Hepatocyte (in vitro differentiated cells): ENCODE measurements at regions not wholly inside any gene's neighbourhood (a gene's known extent, or its start where the extent isn't known, plus 50 kb on each side); places are given as distances from the start of the nearest gene placed in this dataset.

Experiments used
- DNase-seq: peaks from one replicate; pipeline ENCODE4 v3.0.0-alpha.2; 2016; ENCODE audit warnings: low spot score
- H2AFZ ChIP-seq: fragments of 200-600 bp; sonication (generic); 2 replicates; pipeline ENCODE4 v1.6.0; 2016; ENCODE audit warnings: antibody characterized with exemption, mild to moderate bottlenecking
- H3K27ac ChIP-seq: fragments of 200-600 bp; sonication (generic); 2 replicates; pipeline ENCODE4 v1.5.1; 2016; ENCODE audit warnings: mild to moderate bottlenecking
- H3K27me3 ChIP-seq: fragments of 200-600 bp; sonication (generic); 2 replicates; pipeline ENCODE4 v1.6.1; 2016
- H3K36me3 ChIP-seq: fragments of 200-600 bp; sonication (generic); replicated peaks from 2 replicates; pipeline ENCODE4 v1.5.1; 2016; ENCODE audit warnings: low read depth; ENCODE audit not compliant: insufficient read depth
- H3K4me1 ChIP-seq: fragments of 200-600 bp; sonication (generic); 2 replicates; pipeline ENCODE4 v1.5.1; 2016; ENCODE audit warnings: mild to moderate bottlenecking, moderate library complexity; ENCODE audit not compliant: insufficient read depth
- H3K4me2 ChIP-seq: fragments of 200-600 bp; sonication (generic); 2 replicates; pipeline ENCODE4 v1.6.0; 2016
- H3K4me3 ChIP-seq: fragments of 200-600 bp; sonication (generic); 2 replicates; pipeline ENCODE4 v1.5.1; 2016; ENCODE audit warnings: mild to moderate bottlenecking
- H3K79me2 ChIP-seq: fragments of 200-600 bp; sonication (generic); 2 replicates; pipeline ENCODE4 v1.6.0; 2017; ENCODE audit warnings: mild to moderate bottlenecking
- H3K9me2 ChIP-seq: fragments of 200-600 bp; sonication (generic); replicated peaks from 2 replicates; pipeline ENCODE4 v1.6.0; 2017; ENCODE audit warnings: mild to moderate bottlenecking; ENCODE audit not compliant: insufficient read depth
- H3K9me3 ChIP-seq: fragments of 200-600 bp; sonication (generic); 2 replicates; pipeline ENCODE4 v1.5.1; 2016; ENCODE audit warnings: low read depth, mild to moderate bottlenecking
- H4K20me1 ChIP-seq: fragments of 200-600 bp; sonication (generic); 2 replicates; pipeline ENCODE4 v1.6.0; 2016; ENCODE audit warnings: mild to moderate bottlenecking; ENCODE audit not compliant: insufficient read depth, poor library complexity, severe bottlenecking
- EZH2 ChIP-seq: fragments of 200-600 bp; sonication (generic); IDR thresholded peaks from 2 replicates; pipeline ENCODE4 v1.6.1; 2016; ENCODE audit warnings: antibody characterized with exemption, mild to moderate bottlenecking, borderline replicate concordance
- EZH2phosphoT487 ChIP-seq: fragments of 200-600 bp; sonication (generic); IDR thresholded peaks from one replicate; pipeline ENCODE4 v1.6.1; 2018; ENCODE audit warnings: antibody characterized with exemption, mild to moderate bottlenecking, low read depth, moderate library complexity; ENCODE audit not compliant: unreplicated experiment, severe bottlenecking
- WGBS: methylation state at CpG from one replicate; pipeline ENCODE4 v1.1.6; 2016; ENCODE audit warnings: low lambda C conversion rate; ENCODE audit errors: missing lambda C conversion rate; 5-methylcytosine and 5-hydroxymethylcytosine counted together
- TF ChIP-seq, protein P1 (sequence below): fragments of 200-600 bp; sonication (generic); IDR thresholded peaks from 2 replicates; pipeline ENCODE4 v1.5.1; 2016; ENCODE audit warnings: antibody characterized with exemption, mild to moderate bottlenecking; ENCODE audit not compliant: poor library complexity

DNA sequence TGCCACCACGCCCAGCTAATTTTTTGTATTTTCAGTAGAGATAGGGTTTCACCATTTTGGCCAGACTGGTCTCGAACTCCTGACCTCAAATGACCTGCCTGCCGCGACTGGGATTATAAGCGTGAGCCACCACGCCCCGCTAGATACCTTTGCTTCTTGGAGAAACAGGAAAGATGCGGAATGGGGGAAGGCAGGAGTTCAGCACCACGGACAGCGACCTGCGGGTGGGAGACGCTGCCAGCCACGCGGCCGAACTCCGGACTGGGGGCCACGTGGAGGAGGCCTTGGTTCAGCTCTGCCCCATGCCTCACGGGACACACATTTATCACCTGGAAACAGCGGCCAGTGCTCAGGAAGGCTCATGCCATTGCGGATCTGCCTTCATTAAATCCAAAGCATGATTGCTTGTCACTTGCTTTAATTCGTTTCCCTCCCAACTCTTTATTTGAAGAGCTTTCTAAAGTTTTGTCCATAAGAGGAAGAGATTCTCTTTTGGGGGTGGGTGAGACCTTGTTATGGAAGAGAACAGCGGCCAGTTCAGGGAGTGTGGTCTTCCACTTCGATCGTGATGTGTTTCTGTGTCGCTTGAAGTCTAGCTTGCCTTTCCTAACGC, 219.9 kb downstream of the ENGASE start:
- no peaks in the 10 kb centered on the region for H3K9me3 ChIP-seq
- no peak overlapping the region for H3K4me2 ChIP-seq
- H3K36me3 ChIP-seq = no peaks in the 10 kb centered on the region
- DNase-seq = peak; percentile 87
- no peaks in the 10 kb centered on the region for H4K20me1 ChIP-seq
- H3K9me2 ChIP-seq = no peaks in the 10 kb centered on the region
- H3K27me3 ChIP-seq = peaks cover 17% of the 10 kb centered on the region
- H3K27ac ChIP-seq = no peak overlapping the region
- 27% methylated on average over 26 of the region's 26 CpGs for WGBS
- no peaks in the 10 kb centered on the region for H3K4me1 ChIP-seq
- TF ChIP-seq EZH2phosphoT487 = no peak
- TF ChIP-seq EZH2 = no peak
- TF ChIP-seq, protein P1, sequence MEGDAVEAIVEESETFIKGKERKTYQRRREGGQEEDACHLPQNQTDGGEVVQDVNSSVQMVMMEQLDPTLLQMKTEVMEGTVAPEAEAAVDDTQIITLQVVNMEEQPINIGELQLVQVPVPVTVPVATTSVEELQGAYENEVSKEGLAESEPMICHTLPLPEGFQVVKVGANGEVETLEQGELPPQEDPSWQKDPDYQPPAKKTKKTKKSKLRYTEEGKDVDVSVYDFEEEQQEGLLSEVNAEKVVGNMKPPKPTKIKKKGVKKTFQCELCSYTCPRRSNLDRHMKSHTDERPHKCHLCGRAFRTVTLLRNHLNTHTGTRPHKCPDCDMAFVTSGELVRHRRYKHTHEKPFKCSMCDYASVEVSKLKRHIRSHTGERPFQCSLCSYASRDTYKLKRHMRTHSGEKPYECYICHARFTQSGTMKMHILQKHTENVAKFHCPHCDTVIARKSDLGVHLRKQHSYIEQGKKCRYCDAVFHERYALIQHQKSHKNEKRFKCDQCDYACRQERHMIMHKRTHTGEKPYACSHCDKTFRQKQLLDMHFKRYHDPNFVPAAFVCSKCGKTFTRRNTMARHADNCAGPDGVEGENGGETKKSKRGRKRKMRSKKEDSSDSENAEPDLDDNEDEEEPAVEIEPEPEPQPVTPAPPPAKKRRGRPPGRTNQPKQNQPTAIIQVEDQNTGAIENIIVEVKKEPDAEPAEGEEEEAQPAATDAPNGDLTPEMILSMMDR = no peak
- no peak overlapping the region for H3K4me3 ChIP-seq
- H3K79me2 ChIP-seq = no peaks in the 10 kb centered on the region
- H2AFZ ChIP-seq = no peak overlapping the region

DNA sequence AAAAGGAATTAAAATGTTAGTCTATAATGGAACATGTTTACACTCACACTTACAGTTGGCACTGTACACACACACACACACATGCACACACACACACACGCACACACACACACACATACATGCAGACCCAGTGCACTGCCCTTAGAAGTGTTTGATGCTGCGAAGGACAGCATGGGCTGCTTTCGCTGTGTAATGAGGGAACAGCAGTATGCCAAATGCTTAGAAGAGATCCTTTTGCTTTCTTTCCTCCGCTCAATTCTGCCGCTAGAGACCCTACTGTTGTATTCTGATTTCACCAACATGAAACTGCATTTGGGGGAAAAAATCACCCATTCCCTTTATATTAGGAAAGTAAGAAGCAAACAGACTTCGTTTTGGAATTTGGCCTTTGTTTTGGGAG, 217.9 kb downstream of the ENGASE start:
- Histone ChIP-seq H3K27ac (no peak overlapping the region), H3K9me3 (no peaks in the 10 kb centered on the region), H3K27me3 (peaks cover 11% of the 10 kb centered on the region), H3K79me2 (no peaks in the 10 kb centered on the region), H3K36me3 (no peaks in the 10 kb centered on the region), H3K4me3 (no peak overlapping the region), H2AFZ (no peak overlapping the region), H3K4me1 (no peaks in the 10 kb centered on the region), H3K9me2 (no peaks in the 10 kb centered on the region), H3K4me2 (no peak overlapping the region), H4K20me1 (no peaks in the 10 kb centered on the region)
- no peak for DNase-seq
- 79% methylated on average over 6 of the region's 6 CpGs for WGBS
- TF ChIP-seq EZH2phosphoT487 (no peak), EZH2 (no peak)
- TF ChIP-seq, protein P1 = no peak

DNA sequence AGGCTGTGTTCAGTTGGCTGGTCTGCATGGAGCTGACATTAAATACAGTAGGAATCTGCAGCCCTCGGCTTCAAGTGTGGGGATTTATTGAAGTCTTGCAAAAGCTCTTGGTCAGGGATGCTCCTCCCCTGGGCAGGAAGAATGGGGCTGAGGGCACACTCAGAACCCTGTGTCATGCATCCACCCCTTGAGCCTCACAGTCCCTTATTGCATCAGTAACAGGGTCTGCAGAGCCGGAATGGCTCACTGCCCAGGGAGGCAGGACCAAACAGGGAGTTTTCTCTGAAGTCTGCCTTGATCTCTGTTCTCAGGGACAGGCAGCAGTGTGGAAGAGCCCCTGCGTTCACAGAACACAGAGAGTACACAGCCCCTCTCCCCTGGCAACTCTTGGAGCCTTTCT, 216.8 kb downstream of the ENGASE start:
- Histone ChIP-seq H3K9me2 (no peaks in the 10 kb centered on the region), H3K27me3 (peaks cover 11% of the 10 kb centered on the region)
- 67% methylated on average over 3 of the region's 3 CpGs for WGBS

More for the DNA sequence above, 216.8 kb downstream of the ENGASE start:
- Histone ChIP-seq H3K4me1 (no peaks in the 10 kb centered on the region), H3K4me3 (no peak overlapping the region), H4K20me1 (no peaks in the 10 kb centered on the region), H3K79me2 (no peaks in the 10 kb centered on the region), H3K9me3 (no peaks in the 10 kb centered on the region), H3K36me3 (no peaks in the 10 kb centered on the region), H3K27ac (no peak overlapping the region), H2AFZ (no peak overlapping the region), H3K4me2 (no peak overlapping the region)
- no peak for DNase-seq
- TF ChIP-seq, protein P1 = no peak
- TF ChIP-seq EZH2phosphoT487 (no peak), EZH2 (no peak)
